Aorta (tissue), 5 donors: ENCODE measurements at regions not wholly inside any gene's neighbourhood (a gene's known extent, or its start where the extent isn't known, plus 50 kb on each side); places are given as distances from the start of the nearest gene placed in this dataset.

Source experiments
- ATAC-seq: fragments of 200-7000 bp; cut with Tn5 transposase; one replicate; pipeline ENCODE4 v1.9.1; 2022; ENCODE audit warnings: moderate library complexity; ENCODE audit not compliant: low FRiP score
- DNase-seq, 2 donors: peaks; one replicate each; pipeline ENCODE4 v3.0.0-alpha.2; 2020
- H3K27ac ChIP-seq, 2 donors: one replicate each; pipeline ENCODE4 v1.5.1; 2013; ENCODE audit warnings: low read length in 2 of 2, mild to moderate bottlenecking in 2 of 2, moderate library complexity in 2 of 2, control low read depth in 1 of 2, inconsistent platforms in 1 of 2, low read depth in 1 of 2
- H3K27me3 ChIP-seq, 2 donors: one replicate each; pipeline ENCODE4 v1.6.1; 2013; ENCODE audit warnings: control low read depth in 1 of 2, low read length in 1 of 2, mild to moderate bottlenecking in 1 of 2, moderate library complexity in 1 of 2; ENCODE audit not compliant: insufficient read depth in 2 of 2, control insufficient read depth in 1 of 2
- H3K36me3 ChIP-seq, 2 donors: one replicate each; pipeline ENCODE4 v1.6.1; 2013; ENCODE audit warnings: control low read depth in 1 of 2, low read length in 1 of 2, mild to moderate bottlenecking in 1 of 2; ENCODE audit not compliant: insufficient read depth in 2 of 2, control insufficient read depth in 1 of 2
- H3K4me1 ChIP-seq, 2 donors: one replicate each; pipeline ENCODE4 v1.6.1; 2013; ENCODE audit warnings: low read length in 2 of 2, control low read depth in 1 of 2, mild to moderate bottlenecking in 1 of 2, moderate library complexity in 1 of 2; ENCODE audit not compliant: insufficient read depth in 2 of 2, control insufficient read depth in 1 of 2
- H3K4me3 ChIP-seq, 2 donors: one replicate each; pipeline ENCODE4 v1.5.1; 2013; ENCODE audit warnings: low read length in 2 of 2, control low read depth in 1 of 2, mild to moderate bottlenecking in 1 of 2
- H3K9me3 ChIP-seq: one replicate; pipeline ENCODE4 v1.6.1; 2013; ENCODE audit warnings: mild to moderate bottlenecking, low read length; ENCODE audit not compliant: control insufficient read depth
- WGBS, 2 donors: extraction: QIAGEN DNeasy Blood & Tissue Kit; methylation state at CpG; one replicate each; pipeline ENCODE4 v1.1.7; 2013; 5-methylcytosine and 5-hydroxymethylcytosine counted together
- intact Hi-C, 2 donors: fragments of 100-400 bp; cut with DNase I; formaldehyde crosslinking; loops; one replicate each; pipeline versions ENCODE4 v1.14.2 to v1.15.0; 2022
- donor health status: healthy with polysubstance abuse.
- donor health status: Bipolar disorder and iron deficiency.
- donor health status: DM: no; HTN: no; CAD: no.
- donor health status: DM: no; HTN: no; CAD: no.
- donor health status: DM: yes; HTN: yes; CAD: no.

GRCh38 chr19:28285917-28286316, 927.0 kb downstream of the UQCRFS1 start:
- ATAC-seq (no peak), DNase-seq (no peak)
- peaks cover 2% of the 10 kb centered on the region for H3K9me3 ChIP-seq
- no peaks in the 10 kb centered on the region for H3K4me1 ChIP-seq
- no peaks in the 10 kb centered on the region for H3K27me3 ChIP-seq
- no peak overlapping the region for H3K4me3 ChIP-seq
- intact Hi-C loops: no loop called here
- H3K27ac ChIP-seq: no peak overlapping the region
- 88 to 89% methylated on average over 2 of the region's 2 CpGs for WGBS, 2 donors
- no peaks in the 10 kb centered on the region for H3K36me3 ChIP-seq

- Histone ChIP-seq H3K9me3 (peaks cover 2% of the 10 kb centered on the region), H3K36me3 (no peaks in the 10 kb centered on the region), H3K27ac (no peak overlapping the region), H3K4me1 (no peaks in the 10 kb centered on the region), H3K4me3 (no peak overlapping the region), H3K27me3 (no peaks in the 10 kb centered on the region)
- ATAC-seq (no peak), DNase-seq (no peak)
- intact Hi-C loops: no loop called here
Measured at GRCh38 chr19:28285078-28285477, 927.9 kb downstream of the UQCRFS1 start.

- DNase-seq (no peak), ATAC-seq (no peak)
- intact Hi-C loops: no loop called here
- H3K27ac ChIP-seq: no peak overlapping the region
- H3K27me3 ChIP-seq: no peaks in the 10 kb centered on the region
- no peaks in the 10 kb centered on the region for H3K36me3 ChIP-seq
- H3K4me3 ChIP-seq: no peak overlapping the region
- peaks cover 2% of the 10 kb centered on the region for H3K9me3 ChIP-seq
- no peaks in the 10 kb centered on the region for H3K4me1 ChIP-seq
Measured at GRCh38 chr19:28284389-28284788, 928.6 kb downstream of the UQCRFS1 start.

- intact Hi-C loops: no loop called here
- ATAC-seq: no peak
Measured at GRCh38 chr19:28283592-28283991, 929.4 kb downstream of the UQCRFS1 start.

GRCh38 chr19:28281676-28282075, 931.3 kb downstream of the UQCRFS1 start:
- Histone ChIP-seq H3K4me1 (no peaks in the 10 kb centered on the region), H3K27ac (no peak overlapping the region), H3K4me3 (no peak overlapping the region), H3K36me3 (no peaks in the 10 kb centered on the region), H3K9me3 (peaks cover 2% of the 10 kb centered on the region), H3K27me3 (no peaks in the 10 kb centered on the region)
- intact Hi-C loops: no loop called here
- WGBS, 2 donors: 89 to 92% methylated on average over 1 of the region's 1 CpG
- ATAC-seq (no peak), DNase-seq (no peak)

More at GRCh38 chr19:28283592-28283991, 929.4 kb downstream of the UQCRFS1 start:
- H3K36me3 ChIP-seq: no peaks in the 10 kb centered on the region
- H3K4me3 ChIP-seq: no peak overlapping the region
- no peak for DNase-seq
- no peaks in the 10 kb centered on the region for H3K4me1 ChIP-seq
- H3K9me3 ChIP-seq: peaks cover 2% of the 10 kb centered on the region
- H3K27me3 ChIP-seq: no peaks in the 10 kb centered on the region
- no peak overlapping the region for H3K27ac ChIP-seq
- WGBS, 2 donors: 71 to 88% methylated on average over 2 of the region's 2 CpGs

GRCh38 chr19:28264556-28264955, 948.4 kb downstream of the UQCRFS1 start:
- no peak for ATAC-seq
- no peaks in the 10 kb centered on the region for H3K4me1 ChIP-seq
- intact Hi-C loops: no loop called here
- H3K27ac ChIP-seq: no peak overlapping the region
- H3K27me3 ChIP-seq: no peaks in the 10 kb centered on the region
- H3K36me3 ChIP-seq: no peaks in the 10 kb centered on the region
- peaks cover 1% of the 10 kb centered on the region for H3K9me3 ChIP-seq
- WGBS, 2 donors: 44 to 47% methylated on average over 3 of the region's 3 CpGs
- no peak for DNase-seq
- no peak overlapping the region for H3K4me3 ChIP-seq

GRCh38 chr19:28258829-28259228, 954.1 kb downstream of the UQCRFS1 start:
- no peaks in the 10 kb centered on the region for H3K4me1 ChIP-seq
- no peaks in the 10 kb centered on the region for H3K36me3 ChIP-seq
- H3K27me3 ChIP-seq: no peaks in the 10 kb centered on the region
- H3K4me3 ChIP-seq: no peak overlapping the region
- ATAC-seq (no peak), DNase-seq (no peak)
- H3K9me3 ChIP-seq: peaks cover 1% of the 10 kb centered on the region
- 57 to 61% methylated on average over 3 of the region's 3 CpGs for WGBS, 2 donors
- intact Hi-C loops: no loop called here
- H3K27ac ChIP-seq: no peak overlapping the region

- peaks cover 1% of the 10 kb centered on the region for H3K9me3 ChIP-seq
- intact Hi-C loops: no loop called here
- DNase-seq (no peak), ATAC-seq (no peak)
- H3K27ac ChIP-seq: no peak overlapping the region
- no peaks in the 10 kb centered on the region for H3K4me1 ChIP-seq
- H3K27me3 ChIP-seq: no peaks in the 10 kb centered on the region
- H3K4me3 ChIP-seq: no peak overlapping the region
- 27 to 38% methylated on average over 1 of the region's 1 CpG for WGBS, 2 donors
- H3K36me3 ChIP-seq: no peaks in the 10 kb centered on the region
Measured at GRCh38 chr19:28257396-28257795, 955.6 kb downstream of the UQCRFS1 start.

- DNase-seq (no peak), ATAC-seq (no peak)
- Histone ChIP-seq H3K4me3 (no peak overlapping the region), H3K4me1 (no peaks in the 10 kb centered on the region), H3K9me3 (peaks cover 3% of the 10 kb centered on the region), H3K27ac (no peak overlapping the region), H3K36me3 (no peaks in the 10 kb centered on the region), H3K27me3 (no peaks in the 10 kb centered on the region)
- intact Hi-C loops: no loop called here
- WGBS, 2 donors: 74 to 78% methylated on average over 2 of the region's 2 CpGs
Measured at GRCh38 chr19:28247243-28247642, 965.7 kb downstream of the UQCRFS1 start.
